ENCODE measurements at regions not wholly inside any gene's neighbourhood (a gene's known extent, or its start where the extent isn't known, plus 50 kb on each side); places are given as distances from the start of the nearest gene placed in this dataset.
"Not testable (repeated sequence)": the region's sequence is repeated elsewhere in the genome, so short reads cannot be mapped to it uniquely, and the experiment has no call there.

- DNase-seq (ENCODE audit: low read depth), result no peak
These were observed 534.6 kb downstream of the NTRK2 start for GRCh38 chr9:85204176-85204575.

- no peak for DNase-seq (ENCODE audit: low read depth)
These were observed 533.1 kb downstream of the NTRK2 start for GRCh38 chr9:85202596-85202995.

- peak; percentile 26 for DNase-seq (ENCODE audit: low read depth)
These were observed 531.3 kb downstream of the NTRK2 start for GRCh38 chr9:85200726-85201404.

- no peak for DNase-seq (ENCODE audit: low read depth)
These were observed 530.5 kb downstream of the NTRK2 start for GRCh38 chr9:85199866-85200495.

GRCh38 chr9:85192750-85193149 lies 523.2 kb downstream of the NTRK2 start:
- no peak for DNase-seq (ENCODE audit: low read depth)

- no peak for DNase-seq (ENCODE audit: low read depth)
These were observed 516.7 kb downstream of the NTRK2 start for GRCh38 chr9:85186218-85186585.

- no peak for DNase-seq (ENCODE audit: low read depth)
These were observed 516.1 kb downstream of the NTRK2 start for GRCh38 chr9:85185486-85186217.

GRCh38 chr9:85182383-85182782 lies 512.9 kb downstream of the NTRK2 start:
- no peak for DNase-seq (ENCODE audit: low read depth)

GRCh38 chr9:85178474-85178873 lies 508.9 kb downstream of the NTRK2 start:
- no peak for DNase-seq (ENCODE audit: low read depth)

GRCh38 chr9:85173967-85174366 lies 504.4 kb downstream of the NTRK2 start:
- DNase-seq (ENCODE audit: low read depth), result no peak

- no peak for DNase-seq (ENCODE audit: low read depth)
These were observed 502.8 kb downstream of the NTRK2 start for GRCh38 chr9:85172001-85172978.

- no peak for DNase-seq (ENCODE audit: low read depth)
These were observed 501.6 kb downstream of the NTRK2 start for GRCh38 chr9:85171163-85171562.

GRCh38 chr9:85168412-85168811 lies 498.9 kb downstream of the NTRK2 start:
- DNase-seq (ENCODE audit: low read depth), result no peak

GRCh38 chr9:85167146-85167545 lies 497.6 kb downstream of the NTRK2 start:
- DNase-seq (ENCODE audit: low read depth), result no peak

GRCh38 chr9:85163825-85164224 lies 494.3 kb downstream of the NTRK2 start:
- DNase-seq (ENCODE audit: low read depth), result no peak

- DNase-seq (ENCODE audit: low read depth), result no peak
These were observed 493.9 kb downstream of the NTRK2 start for GRCh38 chr9:85163415-85163814.

GRCh38 chr9:85162822-85163221 lies 493.3 kb downstream of the NTRK2 start:
- no peak for DNase-seq (ENCODE audit: low read depth)

GRCh38 chr9:85160944-85161343 lies 491.4 kb downstream of the NTRK2 start:
- not testable (repeated sequence) for DNase-seq (ENCODE audit: low read depth)

GRCh38 chr9:85158512-85158911 lies 489.0 kb downstream of the NTRK2 start:
- no peak for DNase-seq (ENCODE audit: low read depth)

- no peak for DNase-seq (ENCODE audit: low read depth)
These were observed 488.2 kb downstream of the NTRK2 start for GRCh38 chr9:85157772-85158171.

- DNase-seq (ENCODE audit: low read depth), result no peak
These were observed 487.1 kb downstream of the NTRK2 start for GRCh38 chr9:85156652-85157051.

GRCh38 chr9:85155352-85155751 lies 485.8 kb downstream of the NTRK2 start:
- DNase-seq (ENCODE audit: low read depth), result no peak
